ENCODE measurements at regions not wholly inside any gene's neighbourhood (a gene's known extent, or its start where the extent isn't known, plus 50 kb on each side); places are given as distances from the start of the nearest gene placed in this dataset.

- no peak for TF ChIP-seq CTCF (conservative IDR thresholded peaks at IDR 0.05; ENCODE audit: low read depth in 2 of 2)
- TF ChIP-seq NANOG (IDR thresholded peaks at IDR 0.05; ENCODE audit: borderline replicate concordance), result no peak
- TF ChIP-seq JUNB (IDR thresholded peaks at IDR 0.05; ENCODE audit: unreplicated experiment), result no peak
- TF ChIP-seq, protein P1, sequence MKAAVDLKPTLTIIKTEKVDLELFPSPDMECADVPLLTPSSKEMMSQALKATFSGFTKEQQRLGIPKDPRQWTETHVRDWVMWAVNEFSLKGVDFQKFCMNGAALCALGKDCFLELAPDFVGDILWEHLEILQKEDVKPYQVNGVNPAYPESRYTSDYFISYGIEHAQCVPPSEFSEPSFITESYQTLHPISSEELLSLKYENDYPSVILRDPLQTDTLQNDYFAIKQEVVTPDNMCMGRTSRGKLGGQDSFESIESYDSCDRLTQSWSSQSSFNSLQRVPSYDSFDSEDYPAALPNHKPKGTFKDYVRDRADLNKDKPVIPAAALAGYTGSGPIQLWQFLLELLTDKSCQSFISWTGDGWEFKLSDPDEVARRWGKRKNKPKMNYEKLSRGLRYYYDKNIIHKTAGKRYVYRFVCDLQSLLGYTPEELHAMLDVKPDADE (IDR thresholded peaks at IDR 0.05), result no peak
- TF ChIP-seq EZH2 (IDR thresholded peaks at IDR 0.05; ENCODE audit: low read depth, unreplicated experiment), result no peak
- TF ChIP-seq EZH2phosphoT487 (IDR thresholded peaks at IDR 0.05; ENCODE audit: unreplicated experiment), result no peak
Observed at GRCh38 chr3:31352331-31352730, 180.4 kb upstream of the STT3B start (continued).

GRCh38 chr3:31353166-31353565, 179.6 kb upstream of the STT3B start:
- ATAC-seq (no peak), DNase-seq (ENCODE audit: low spot score) (no peak)
- H3K4me3 ChIP-seq, result no peak overlapping the region
- H3K27me3 ChIP-seq (ENCODE audit: insufficient read depth), result no peaks in the 10 kb centered on the region
- no peak overlapping the region for H3K4me2 ChIP-seq
- H3K36me3 Mint-ChIP-seq (ENCODE audit: low read depth), result peaks cover 6% of the 10 kb centered on the region; the same call in 2 of the 3 replicates
- peaks cover 10% of the 10 kb centered on the region for H3K9me2 ChIP-seq (ENCODE audit: insufficient read depth)
- peaks cover 11% of the 10 kb centered on the region for H3K4me1 Mint-ChIP-seq
- H3K4me3 Mint-ChIP-seq, result no peak overlapping the region
- H2AFZ ChIP-seq, result peak overlapping the region; percentile 15; the same call in 1 of the 2 replicates
- no peak overlapping the region for H3K27ac ChIP-seq (ENCODE audit: low read depth)
- H3F3A ChIP-seq (replicated peaks; ENCODE audit: low read depth), result no peaks in the 10 kb centered on the region
- H4K20me1 ChIP-seq (replicated peaks; ENCODE audit: insufficient read depth), result no peaks in the 10 kb centered on the region
- no peak overlapping the region for H3K27ac Mint-ChIP-seq
- H3K36me3 ChIP-seq (ENCODE audit: insufficient read depth), result no peaks in the 10 kb centered on the region
- peaks cover 2% of the 10 kb centered on the region for H3K27me3 Mint-ChIP-seq (ENCODE audit: insufficient read depth, low read depth, poor library complexity)
- H3K9me3 Mint-ChIP-seq, result peaks cover 5% of the 10 kb centered on the region; the same call in 1 of the 3 replicates
- peaks cover 13% of the 10 kb centered on the region for H3K4me1 ChIP-seq (ENCODE audit: insufficient read depth)
- no peaks in the 10 kb centered on the region for H3K79me2 ChIP-seq (replicated peaks; ENCODE audit: insufficient read depth)
- TF ChIP-seq POLR2AphosphoS5 (IDR thresholded peaks at IDR 0.05; ENCODE audit: low read depth), result no peak
- no peak for TF ChIP-seq EZH2phosphoT487 (IDR thresholded peaks at IDR 0.05; ENCODE audit: unreplicated experiment)
- TF ChIP-seq, protein P2, sequence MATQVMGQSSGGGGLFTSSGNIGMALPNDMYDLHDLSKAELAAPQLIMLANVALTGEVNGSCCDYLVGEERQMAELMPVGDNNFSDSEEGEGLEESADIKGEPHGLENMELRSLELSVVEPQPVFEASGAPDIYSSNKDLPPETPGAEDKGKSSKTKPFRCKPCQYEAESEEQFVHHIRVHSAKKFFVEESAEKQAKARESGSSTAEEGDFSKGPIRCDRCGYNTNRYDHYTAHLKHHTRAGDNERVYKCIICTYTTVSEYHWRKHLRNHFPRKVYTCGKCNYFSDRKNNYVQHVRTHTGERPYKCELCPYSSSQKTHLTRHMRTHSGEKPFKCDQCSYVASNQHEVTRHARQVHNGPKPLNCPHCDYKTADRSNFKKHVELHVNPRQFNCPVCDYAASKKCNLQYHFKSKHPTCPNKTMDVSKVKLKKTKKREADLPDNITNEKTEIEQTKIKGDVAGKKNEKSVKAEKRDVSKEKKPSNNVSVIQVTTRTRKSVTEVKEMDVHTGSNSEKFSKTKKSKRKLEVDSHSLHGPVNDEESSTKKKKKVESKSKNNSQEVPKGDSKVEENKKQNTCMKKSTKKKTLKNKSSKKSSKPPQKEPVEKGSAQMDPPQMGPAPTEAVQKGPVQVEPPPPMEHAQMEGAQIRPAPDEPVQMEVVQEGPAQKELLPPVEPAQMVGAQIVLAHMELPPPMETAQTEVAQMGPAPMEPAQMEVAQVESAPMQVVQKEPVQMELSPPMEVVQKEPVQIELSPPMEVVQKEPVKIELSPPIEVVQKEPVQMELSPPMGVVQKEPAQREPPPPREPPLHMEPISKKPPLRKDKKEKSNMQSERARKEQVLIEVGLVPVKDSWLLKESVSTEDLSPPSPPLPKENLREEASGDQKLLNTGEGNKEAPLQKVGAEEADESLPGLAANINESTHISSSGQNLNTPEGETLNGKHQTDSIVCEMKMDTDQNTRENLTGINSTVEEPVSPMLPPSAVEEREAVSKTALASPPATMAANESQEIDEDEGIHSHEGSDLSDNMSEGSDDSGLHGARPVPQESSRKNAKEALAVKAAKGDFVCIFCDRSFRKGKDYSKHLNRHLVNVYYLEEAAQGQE (IDR thresholded peaks at IDR 0.05; ENCODE audit: unreplicated experiment), result no peak
- no peak for TF ChIP-seq CREB1 (CRISPR knock-in tag; IDR thresholded peaks at IDR 0.05; ENCODE audit: low read depth)
- no peak for TF ChIP-seq ZNF462 (CRISPR knock-in tag; IDR thresholded peaks at IDR 0.05)
- no peak for TF ChIP-seq CTCF (conservative IDR thresholded peaks at IDR 0.05; ENCODE audit: low read depth in 2 of 2)
- TF ChIP-seq NANOG (IDR thresholded peaks at IDR 0.05; ENCODE audit: borderline replicate concordance), result no peak
